GM12892 (cell line): ENCODE measurements at regions not wholly inside any gene's neighbourhood (a gene's known extent, or its start where the extent isn't known, plus 50 kb on each side); places are given as distances from the start of the nearest gene placed in this dataset.

Experiments used
- POLR2A ChIP-seq: IDR thresholded peaks from 2 replicates; pipeline ENCODE4 v1.6.1; 2011; ENCODE audit warnings: low read depth, low read length, control low read depth
- TAF1 ChIP-seq: IDR thresholded peaks from 2 replicates; pipeline ENCODE4 v1.6.1; 2011; ENCODE audit warnings: low read depth, mild to moderate bottlenecking, control low read depth, low read length, borderline replicate concordance

DNA sequence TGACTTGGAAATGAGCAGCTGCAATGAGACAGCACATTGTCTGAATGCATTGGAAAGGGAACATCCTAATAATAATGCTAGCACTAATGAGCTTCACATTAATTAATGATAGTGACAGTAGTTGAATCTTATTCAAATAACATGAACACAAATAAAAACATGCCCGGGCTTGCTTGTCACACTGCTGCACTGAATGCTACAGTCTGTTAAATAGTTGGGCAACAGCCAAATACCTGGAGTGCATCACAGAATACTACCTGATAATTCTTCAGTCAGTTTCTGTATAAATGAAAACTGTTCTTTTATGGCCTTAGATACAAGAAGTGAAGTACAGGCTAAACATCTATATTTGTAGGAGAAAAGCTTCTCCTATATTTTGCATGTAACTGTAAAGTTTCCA lies 458.7 kb downstream of the RNF144B start:
- TF ChIP-seq POLR2A, result no peak
- TF ChIP-seq TAF1, result no peak
